ENCODE measurements at regions not wholly inside any gene's neighbourhood (a gene's known extent, or its start where the extent isn't known, plus 50 kb on each side); places are given as distances from the start of the nearest gene placed in this dataset.

- DNase-seq (ENCODE audit: insufficient read length, low spot score, missing footprints), result no peak
These were observed 121.9 kb upstream of the LGALSL start for GRCh38 chr2:64331849-64332699.

GRCh38 chr2:64336171-64336570, 117.8 kb upstream of the LGALSL start:
- no peak overlapping the region for H2AFZ ChIP-seq (ENCODE audit: low read length)
- no peak for TF ChIP-seq CTCF (IDR thresholded peaks at IDR 0.05; ENCODE audit: extremely low read depth, low read depth, low read length)
- no peak overlapping the region for H3K4me3 ChIP-seq (ENCODE audit: insufficient read depth, low read length)
- H3K27me3 ChIP-seq (ENCODE audit: insufficient read depth, low read length), result peaks cover 17% of the 10 kb centered on the region
- H4K20me1 ChIP-seq (ENCODE audit: insufficient read depth, low read length), result no peaks in the 10 kb centered on the region
- H3K4me1 ChIP-seq (ENCODE audit: insufficient read depth, low read length), result no peaks in the 10 kb centered on the region
- H3K27ac ChIP-seq (ENCODE audit: low read depth, low read length), result no peak overlapping the region
- no peaks in the 10 kb centered on the region for H3K36me3 ChIP-seq (ENCODE audit: insufficient read depth, low read length)
- H3K4me2 ChIP-seq (ENCODE audit: insufficient read depth, low read length), result no peak overlapping the region
- H3K79me2 ChIP-seq (ENCODE audit: insufficient read depth, low read length), result no peaks in the 10 kb centered on the region
- DNase-seq (ENCODE audit: insufficient read length, low spot score, missing footprints), result no peak
- H3K9me3 ChIP-seq (ENCODE audit: low read depth, low read length), result no peaks in the 10 kb centered on the region

More at GRCh38 chr2:64331849-64332699, 121.9 kb upstream of the LGALSL start:
- Histone ChIP-seq H3K9me3 (ENCODE audit: low read depth, low read length) (no peaks in the 10 kb centered on the region), H3K79me2 (ENCODE audit: insufficient read depth, low read length) (no peaks in the 10 kb centered on the region), H3K36me3 (ENCODE audit: insufficient read depth, low read length) (no peaks in the 10 kb centered on the region), H3K4me1 (ENCODE audit: insufficient read depth, low read length) (peaks cover 13% of the 10 kb centered on the region), H3K27me3 (ENCODE audit: insufficient read depth, low read length) (no peaks in the 10 kb centered on the region), H4K20me1 (ENCODE audit: insufficient read depth, low read length) (no peaks in the 10 kb centered on the region), H2AFZ (ENCODE audit: low read length) (no peak overlapping the region), H3K27ac (ENCODE audit: low read depth, low read length) (no peak overlapping the region), H3K4me2 (ENCODE audit: insufficient read depth, low read length) (no peak overlapping the region), H3K4me3 (ENCODE audit: insufficient read depth, low read length) (no peak overlapping the region)
- no peak for TF ChIP-seq CTCF (IDR thresholded peaks at IDR 0.05; ENCODE audit: extremely low read depth, low read depth, low read length)

GRCh38 chr2:64337314-64337713, 116.6 kb upstream of the LGALSL start:
- Histone ChIP-seq H3K4me3 (ENCODE audit: insufficient read depth, low read length) (no peak overlapping the region), H2AFZ (ENCODE audit: low read length) (no peak overlapping the region), H3K27ac (ENCODE audit: low read depth, low read length) (no peak overlapping the region), H3K4me1 (ENCODE audit: insufficient read depth, low read length) (no peaks in the 10 kb centered on the region), H4K20me1 (ENCODE audit: insufficient read depth, low read length) (no peaks in the 10 kb centered on the region), H3K36me3 (ENCODE audit: insufficient read depth, low read length) (no peaks in the 10 kb centered on the region), H3K79me2 (ENCODE audit: insufficient read depth, low read length) (no peaks in the 10 kb centered on the region), H3K27me3 (ENCODE audit: insufficient read depth, low read length) (peaks cover 17% of the 10 kb centered on the region), H3K4me2 (ENCODE audit: insufficient read depth, low read length) (no peak overlapping the region), H3K9me3 (ENCODE audit: low read depth, low read length) (no peaks in the 10 kb centered on the region)
- no peak for TF ChIP-seq CTCF (IDR thresholded peaks at IDR 0.05; ENCODE audit: extremely low read depth, low read depth, low read length)
- no peak for DNase-seq (ENCODE audit: insufficient read length, low spot score, missing footprints)

- Histone ChIP-seq H3K4me2 (ENCODE audit: insufficient read depth, low read length) (no peak overlapping the region), H4K20me1 (ENCODE audit: insufficient read depth, low read length) (no peaks in the 10 kb centered on the region), H3K4me3 (ENCODE audit: insufficient read depth, low read length) (no peak overlapping the region), H2AFZ (ENCODE audit: low read length) (no peak overlapping the region), H3K27me3 (ENCODE audit: insufficient read depth, low read length) (peaks cover 17% of the 10 kb centered on the region), H3K36me3 (ENCODE audit: insufficient read depth, low read length) (no peaks in the 10 kb centered on the region), H3K79me2 (ENCODE audit: insufficient read depth, low read length) (no peaks in the 10 kb centered on the region), H3K9me3 (ENCODE audit: low read depth, low read length) (no peaks in the 10 kb centered on the region), H3K4me1 (ENCODE audit: insufficient read depth, low read length) (no peaks in the 10 kb centered on the region), H3K27ac (ENCODE audit: low read depth, low read length) (no peak overlapping the region)
- no peak for DNase-seq (ENCODE audit: insufficient read length, low spot score, missing footprints)
- TF ChIP-seq CTCF (IDR thresholded peaks at IDR 0.05; ENCODE audit: extremely low read depth, low read depth, low read length), result no peak
These were observed 115.9 kb upstream of the LGALSL start for GRCh38 chr2:64338108-64338507.

All from osteoblast (primary cell).